NT2/D1 (cell line): ENCODE measurements at regions not wholly inside any gene's neighbourhood (a gene's known extent, or its start where the extent isn't known, plus 50 kb on each side); places are given as distances from the start of the nearest gene placed in this dataset.

Experiments
- DNase-seq: peaks from one replicate; pipeline ENCODE4 v3.0.0-alpha.2; 2011; ENCODE audit warnings: low read depth, low spot score
- H3K27me3 ChIP-seq: 2 replicates; pipeline ENCODE4 v1.6.0; 2011; ENCODE audit warnings: mild to moderate bottlenecking; ENCODE audit not compliant: insufficient read length, insufficient read depth
- H3K36me3 ChIP-seq: 2 replicates; pipeline ENCODE4 v1.6.1; 2011; ENCODE audit warnings: mild to moderate bottlenecking, low read length, mixed read lengths; ENCODE audit not compliant: insufficient read depth, insufficient read length
- H3K4me1 ChIP-seq: 2 replicates; pipeline ENCODE4 v1.5.1; 2011; ENCODE audit not compliant: insufficient read depth, insufficient read length
- H3K4me3 ChIP-seq: 2 replicates; pipeline ENCODE4 v1.5.1; 2011; ENCODE audit warnings: low read depth; ENCODE audit not compliant: insufficient read length
- H3K9ac ChIP-seq: 2 replicates; pipeline ENCODE4 v1.6.0; 2011; ENCODE audit warnings: low read depth; ENCODE audit not compliant: insufficient read length
- H3K9me3 ChIP-seq: 2 replicates; pipeline ENCODE4 v1.5.1; 2011; ENCODE audit warnings: mild to moderate bottlenecking, low read length; ENCODE audit not compliant: insufficient read depth
- SUZ12 ChIP-seq: IDR thresholded peaks from 2 replicates; pipeline ENCODE4 v1.6.1; 2011; ENCODE audit not compliant: insufficient read length, insufficient read depth; ENCODE audit errors: extremely low read depth
- YY1 ChIP-seq: IDR thresholded peaks from 2 replicates; pipeline ENCODE4 v1.6.1; 2011; ENCODE audit not compliant: insufficient read length, insufficient read depth
- ZNF274 ChIP-seq: IDR thresholded peaks from 2 replicates; pipeline ENCODE4 v1.6.1; 2011; ENCODE audit warnings: mild to moderate bottlenecking, low read depth, low read length

- Histone ChIP-seq H3K9ac (no peak overlapping the region), H3K4me1 (peaks cover 29% of the 10 kb centered on the region), H3K36me3 (peaks cover 3% of the 10 kb centered on the region), H3K27me3 (no peaks in the 10 kb centered on the region), H3K9me3 (no peaks in the 10 kb centered on the region), H3K4me3 (no peak overlapping the region)
- no peak for TF ChIP-seq YY1
- TF ChIP-seq SUZ12: no peak
- no peak for TF ChIP-seq ZNF274
- DNase-seq: no peak
Observed at GRCh38 chr1:201632364-201632952, 93.5 kb downstream of the NAV1 start.

- Histone ChIP-seq H3K4me3 (no peak overlapping the region), H3K36me3 (peaks cover 3% of the 10 kb centered on the region), H3K9ac (no peak overlapping the region), H3K27me3 (no peaks in the 10 kb centered on the region), H3K4me1 (peaks cover 27% of the 10 kb centered on the region), H3K9me3 (no peaks in the 10 kb centered on the region)
- DNase-seq: no peak
- TF ChIP-seq ZNF274 (no peak), SUZ12 (no peak), YY1 (no peak)
Observed at GRCh38 chr1:201633297-201633696, 94.4 kb downstream of the NAV1 start.

- no peak for TF ChIP-seq YY1
- no peak for TF ChIP-seq SUZ12
- TF ChIP-seq ZNF274: no peak
- peaks cover 24% of the 10 kb centered on the region for H3K4me1 ChIP-seq
- H3K36me3 ChIP-seq: peaks cover 3% of the 10 kb centered on the region
- H3K9me3 ChIP-seq: no peaks in the 10 kb centered on the region
- H3K9ac ChIP-seq: no peak overlapping the region
- DNase-seq: no peak
- H3K27me3 ChIP-seq: no peaks in the 10 kb centered on the region
- no peak overlapping the region for H3K4me3 ChIP-seq
Observed at GRCh38 chr1:201633811-201634210, 94.9 kb downstream of the NAV1 start.

- no peak for TF ChIP-seq ZNF274
- no peak for TF ChIP-seq YY1
- no peak for TF ChIP-seq SUZ12
- Histone ChIP-seq H3K4me3 (no peak overlapping the region), H3K9me3 (no peaks in the 10 kb centered on the region), H3K4me1 (peaks cover 23% of the 10 kb centered on the region), H3K9ac (no peak overlapping the region), H3K36me3 (peaks cover 3% of the 10 kb centered on the region), H3K27me3 (no peaks in the 10 kb centered on the region)
- no peak for DNase-seq
Observed at GRCh38 chr1:201634261-201634660, 95.3 kb downstream of the NAV1 start.

GRCh38 chr1:201636097-201636496 lies 97.2 kb downstream of the NAV1 start:
- Histone ChIP-seq H3K4me1 (peaks cover 23% of the 10 kb centered on the region), H3K27me3 (peaks cover 1% of the 10 kb centered on the region), H3K9ac (no peak overlapping the region), H3K36me3 (peaks cover 3% of the 10 kb centered on the region), H3K4me3 (no peak overlapping the region), H3K9me3 (no peaks in the 10 kb centered on the region)
- no peak for DNase-seq
- TF ChIP-seq ZNF274 (no peak), YY1 (no peak), SUZ12 (no peak)

GRCh38 chr1:201636510-201636971 lies 97.6 kb downstream of the NAV1 start:
- no peak for DNase-seq
- H3K36me3 ChIP-seq: peaks cover 3% of the 10 kb centered on the region
- H3K27me3 ChIP-seq: peaks cover 6% of the 10 kb centered on the region
- no peak overlapping the region for H3K4me3 ChIP-seq
- no peak overlapping the region for H3K9ac ChIP-seq
- no peaks in the 10 kb centered on the region for H3K9me3 ChIP-seq
- TF ChIP-seq SUZ12: no peak
- TF ChIP-seq ZNF274: no peak
- no peak for TF ChIP-seq YY1
- H3K4me1 ChIP-seq: peaks cover 23% of the 10 kb centered on the region

- no peak overlapping the region for H3K9ac ChIP-seq
- peaks cover 8% of the 10 kb centered on the region for H3K27me3 ChIP-seq
- TF ChIP-seq ZNF274 (no peak), YY1 (no peak), SUZ12 (no peak)
- H3K4me1 ChIP-seq: peaks cover 20% of the 10 kb centered on the region
- H3K9me3 ChIP-seq: no peaks in the 10 kb centered on the region
- DNase-seq: no peak
- H3K4me3 ChIP-seq: no peak overlapping the region
- peaks cover 3% of the 10 kb centered on the region for H3K36me3 ChIP-seq
Observed at GRCh38 chr1:201637282-201638079, 98.6 kb downstream of the NAV1 start.

- Histone ChIP-seq H3K36me3 (no peaks in the 10 kb centered on the region), H3K9me3 (no peaks in the 10 kb centered on the region), H3K4me1 (peaks cover 11% of the 10 kb centered on the region), H3K4me3 (no peak overlapping the region), H3K27me3 (peaks cover 8% of the 10 kb centered on the region), H3K9ac (peak overlapping the region; percentile 13)
- TF ChIP-seq ZNF274 (no peak), YY1 (no peak), SUZ12 (no peak)
- no peak for DNase-seq
Observed at GRCh38 chr1:201639391-201639790, 100.5 kb downstream of the NAV1 start.
